ENCODE measurements at regions not wholly inside any gene's neighbourhood (a gene's known extent, or its start where the extent isn't known, plus 50 kb on each side); places are given as distances from the start of the nearest gene placed in this dataset.

GRCh38 chr6:82704045-82704444, 340.4 kb downstream of the TPBG start:
- no peak for ATAC-seq

GRCh38 chr6:82705579-82705978, 342.0 kb downstream of the TPBG start:
- DNase-seq (ENCODE audit: low spot score) (no peak), ATAC-seq (no peak)
- intact Hi-C loops (cut with DNase I) = no loop called here

More at GRCh38 chr6:82704045-82704444, 340.4 kb downstream of the TPBG start:
- intact Hi-C loops (cut with DNase I) = no loop called here
- DNase-seq (ENCODE audit: low spot score) = no peak

GRCh38 chr6:82711105-82711827, 347.6 kb downstream of the TPBG start:
- no peak for DNase-seq (ENCODE audit: low spot score)
- peak; percentile 69 for ATAC-seq
- intact Hi-C loops (cut with DNase I) = no loop called here

DNA sequence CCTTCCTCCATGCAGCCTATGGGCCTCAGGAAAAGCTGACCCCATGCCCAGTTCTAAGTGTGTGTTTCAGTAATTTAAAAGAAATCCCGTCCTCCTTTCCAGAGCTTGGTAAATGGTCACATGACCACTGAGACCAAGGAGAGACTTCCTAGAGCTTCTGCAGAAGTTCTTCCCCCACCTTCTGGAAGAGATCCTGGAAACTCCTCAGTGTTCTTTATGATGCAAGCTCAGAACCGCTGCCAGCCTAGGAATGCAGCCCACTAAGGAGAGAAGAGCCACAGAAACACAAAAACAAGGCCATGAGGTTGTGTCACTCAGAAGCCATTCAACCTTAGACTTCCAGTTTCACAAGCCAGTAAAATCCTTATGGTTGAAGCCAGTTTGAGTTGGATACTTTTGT, 348.4 kb downstream of the TPBG start:
- DNase-seq (ENCODE audit: low spot score) = no peak
- ATAC-seq = peak; percentile 92
- intact Hi-C loops (cut with DNase I) = no loop called here

- intact Hi-C loops (cut with DNase I) = no loop called here
- ATAC-seq = peak; percentile 34
- no peak for DNase-seq (ENCODE audit: low spot score)
Measured at GRCh38 chr6:82712389-82712788, 348.8 kb downstream of the TPBG start.

DNA sequence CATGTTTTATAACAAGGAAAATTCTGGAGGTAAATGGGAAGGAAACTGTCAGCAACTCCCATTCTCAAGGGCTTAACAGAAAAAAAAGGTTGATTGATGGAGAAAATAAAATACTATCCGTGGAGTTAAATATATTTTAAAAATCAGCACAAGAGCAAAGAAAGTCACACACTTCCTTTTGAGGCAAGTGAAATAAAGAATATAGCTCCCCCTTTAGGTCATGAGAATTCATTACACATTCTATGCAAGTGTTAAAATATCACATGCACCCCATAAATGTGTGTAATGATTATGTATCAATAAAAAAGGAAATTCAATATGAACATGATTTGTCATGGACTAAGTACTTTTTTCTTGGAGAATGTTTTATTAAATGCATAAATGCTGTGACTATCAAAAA, 349.2 kb downstream of the TPBG start:
- ATAC-seq (no peak), DNase-seq (ENCODE audit: low spot score) (no peak)
- intact Hi-C loops (cut with DNase I) = no loop called here

DNA sequence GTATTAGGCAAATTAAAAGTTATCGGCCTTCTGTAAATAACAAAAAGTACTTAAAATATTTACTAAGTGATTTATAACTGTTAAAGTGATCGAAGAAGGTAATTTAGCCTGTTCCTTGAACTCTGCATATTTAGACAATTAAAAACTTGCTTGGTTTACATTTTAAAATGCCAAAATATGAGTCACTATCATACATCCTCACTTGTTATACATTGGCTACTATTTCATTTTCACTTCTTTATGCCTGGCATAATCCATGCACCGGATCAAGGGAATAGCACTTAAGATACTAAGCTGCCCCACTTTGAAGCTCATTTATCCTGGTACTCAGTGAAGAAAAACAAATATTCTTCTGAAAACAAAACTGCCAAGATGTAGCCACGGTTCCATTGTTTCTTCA, 344.6 kb downstream of the UBE3D start:
- intact Hi-C loops (cut with DNase I) = no loop called here
- ATAC-seq = no peak
- no peak for DNase-seq (ENCODE audit: low spot score)

- intact Hi-C loops (cut with DNase I) = no loop called here
- no peak for ATAC-seq
- no peak for DNase-seq (ENCODE audit: low spot score)
Measured at GRCh38 chr6:82735790-82736189, 329.9 kb downstream of the UBE3D start.

- intact Hi-C loops (cut with DNase I) = no loop called here
- ATAC-seq (no peak), DNase-seq (ENCODE audit: low spot score) (no peak)
Measured at GRCh38 chr6:82737965-82738364, 327.7 kb downstream of the UBE3D start.

- DNase-seq (ENCODE audit: low spot score) (no peak), ATAC-seq (no peak)
- intact Hi-C loops (cut with DNase I) = no loop called here
Measured at GRCh38 chr6:82738773-82739172, 326.9 kb downstream of the UBE3D start.

- ATAC-seq (no peak), DNase-seq (ENCODE audit: low spot score) (no peak)
- intact Hi-C loops (cut with DNase I) = no loop called here
Measured at GRCh38 chr6:82739303-82739702, 326.3 kb downstream of the UBE3D start.

- ATAC-seq (no peak), DNase-seq (ENCODE audit: low spot score) (no peak)
- intact Hi-C loops (cut with DNase I) = no loop called here
Measured at GRCh38 chr6:82740072-82740471, 325.6 kb downstream of the UBE3D start.

GRCh38 chr6:82741325-82741995, 324.2 kb downstream of the UBE3D start:
- ATAC-seq (no peak), DNase-seq (ENCODE audit: low spot score) (no peak)
- intact Hi-C loops (cut with DNase I) = no loop called here

- ATAC-seq (no peak), DNase-seq (ENCODE audit: low spot score) (no peak)
- intact Hi-C loops (cut with DNase I) = no loop called here
Measured at GRCh38 chr6:82741996-82742385, 323.6 kb downstream of the UBE3D start.

DNA sequence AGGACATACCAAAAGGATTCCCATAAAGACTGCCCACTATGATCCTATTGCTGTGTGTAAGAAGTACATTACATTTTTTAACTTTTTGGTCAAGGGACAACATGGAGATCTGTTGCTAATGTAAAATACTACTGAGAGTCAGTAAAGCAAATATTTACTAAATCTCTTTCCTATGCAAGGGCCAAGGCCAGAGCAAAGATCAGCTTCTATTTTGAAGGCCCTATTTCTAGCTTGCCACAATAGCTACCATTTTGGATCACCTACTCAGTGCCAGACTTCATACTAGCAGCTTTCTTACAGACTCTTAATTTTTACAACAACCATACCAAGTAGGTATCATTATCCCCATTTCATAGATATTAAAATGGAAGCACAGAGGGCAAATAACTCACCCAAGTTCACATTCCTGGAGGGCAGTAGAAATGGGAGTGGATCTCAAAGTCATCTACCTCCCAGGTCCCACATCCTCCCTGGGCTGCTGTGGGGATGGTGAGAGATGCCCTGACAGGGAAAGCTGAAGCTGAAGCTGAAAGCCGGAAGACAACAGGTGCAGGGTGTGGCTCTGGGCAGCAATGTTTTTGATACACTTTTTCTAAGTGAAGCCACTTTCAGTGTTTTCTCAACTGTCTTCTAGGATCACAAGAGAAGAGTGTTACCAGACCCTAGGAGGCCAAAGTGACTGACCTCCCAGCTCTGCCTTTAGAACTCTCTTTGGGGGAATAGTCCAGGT, 321.2 kb downstream of the UBE3D start:
- no peak for DNase-seq (ENCODE audit: low spot score)
- intact Hi-C loops (cut with DNase I) = no loop called here
- ATAC-seq = no peak

- intact Hi-C loops (cut with DNase I) = no loop called here
Measured at GRCh38 chr6:82750556-82750955, 315.1 kb downstream of the UBE3D start.

DNA sequence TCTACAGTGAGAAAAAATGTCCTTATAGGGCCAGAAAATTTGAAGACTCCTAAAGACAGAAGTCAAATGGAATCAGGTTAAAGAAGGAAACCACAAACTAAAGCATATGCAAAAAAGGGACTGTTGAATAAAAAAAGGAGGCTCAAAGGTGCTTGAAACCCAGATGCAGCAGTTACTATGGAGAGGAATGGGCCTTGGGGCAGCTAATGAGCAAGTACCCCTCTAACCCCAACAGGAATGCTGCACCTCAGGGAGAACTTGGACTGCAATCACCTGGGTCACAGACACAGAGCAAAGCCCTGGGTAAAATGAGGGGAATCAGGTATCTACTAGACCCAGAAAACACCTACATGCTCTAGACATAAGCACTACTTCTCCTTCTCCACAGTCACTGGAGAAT, 313.9 kb downstream of the UBE3D start:
- ATAC-seq (no peak), DNase-seq (ENCODE audit: low spot score) (no peak)
- intact Hi-C loops (cut with DNase I) = no loop called here

More at GRCh38 chr6:82750556-82750955, 315.1 kb downstream of the UBE3D start:
- ATAC-seq (no peak), DNase-seq (ENCODE audit: low spot score) (no peak)

- intact Hi-C loops (cut with DNase I) = no loop called here
- DNase-seq (ENCODE audit: low spot score) = no peak
- ATAC-seq = no peak
Measured at GRCh38 chr6:82761674-82762345, 303.8 kb downstream of the UBE3D start.

DNA sequence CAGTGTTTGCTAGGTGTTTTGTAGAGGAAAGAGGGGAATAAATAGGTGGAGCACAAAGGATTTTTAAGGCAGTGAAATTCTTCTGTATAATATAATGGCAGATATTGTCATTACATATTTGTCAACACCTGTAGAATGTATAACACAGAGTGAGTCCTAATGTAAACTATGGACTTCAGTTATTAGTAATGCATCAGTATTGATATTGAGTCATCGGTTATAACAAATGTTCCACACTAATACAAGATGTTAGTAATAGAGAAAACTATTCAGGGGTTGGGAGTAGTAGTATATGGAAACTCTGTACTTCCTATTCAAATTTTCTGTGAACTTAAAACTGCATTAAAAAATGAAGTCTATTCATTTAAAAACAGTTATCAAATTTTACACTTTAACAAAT, 299.2 kb downstream of the UBE3D start:
- ATAC-seq (no peak), DNase-seq (ENCODE audit: low spot score) (no peak)
- intact Hi-C loops (cut with DNase I) = no loop called here

GRCh38 chr6:82767037-82767436, 298.6 kb downstream of the UBE3D start:
- ATAC-seq = no peak
- no peak for DNase-seq (ENCODE audit: low spot score)
- intact Hi-C loops (cut with DNase I) = no loop called here
